ENCODE measurements at regions not wholly inside any gene's neighbourhood (a gene's known extent, or its start where the extent isn't known, plus 50 kb on each side); places are given as distances from the start of the nearest gene placed in this dataset.
"Not testable (repeated sequence)": the region's sequence is repeated elsewhere in the genome, so short reads cannot be mapped to it uniquely, and the experiment has no call there.

- DNase-seq = no peak
Observed at GRCh38 chr2:175312137-175312536, 130.6 kb upstream of the ATP5MC3 start.

- DNase-seq = no peak
Observed at GRCh38 chr2:175310813-175311504, 129.4 kb upstream of the ATP5MC3 start.

- DNase-seq = no peak
Observed at GRCh38 chr2:175309799-175310198, 128.3 kb upstream of the ATP5MC3 start.

- DNase-seq = no peak
Observed at GRCh38 chr2:175308005-175308404, 126.5 kb upstream of the ATP5MC3 start.

GRCh38 chr2:175304541-175304940, 123.0 kb upstream of the ATP5MC3 start:
- DNase-seq = no peak

GRCh38 chr2:175293776-175294175, 112.3 kb upstream of the ATP5MC3 start:
- DNase-seq = no peak

GRCh38 chr2:175293195-175293594, 111.7 kb upstream of the ATP5MC3 start:
- DNase-seq = no peak

- DNase-seq = no peak
Observed at GRCh38 chr2:175282886-175283285, 101.4 kb upstream of the ATP5MC3 start.

- no peak for DNase-seq
Observed at GRCh38 chr2:175282300-175282699, 100.8 kb upstream of the ATP5MC3 start.

GRCh38 chr2:175277772-175278171, 96.3 kb upstream of the ATP5MC3 start:
- no peak for DNase-seq

- no peak for DNase-seq
Observed at GRCh38 chr2:175275539-175275938, 94.0 kb upstream of the ATP5MC3 start.

- no peak for DNase-seq
Observed at GRCh38 chr2:175259164-175259563, 77.7 kb upstream of the ATP5MC3 start.

- DNase-seq = no peak
Observed at GRCh38 chr2:175256806-175257585, 75.5 kb upstream of the ATP5MC3 start.

- DNase-seq = not testable (repeated sequence)
Observed at GRCh38 chr2:175256391-175256790, 74.9 kb upstream of the ATP5MC3 start.

- no peak for DNase-seq
Observed at GRCh38 chr2:175253871-175254270, 72.4 kb upstream of the ATP5MC3 start.

- peak in 1 of 2 donors; percentile 15 for DNase-seq
Observed at GRCh38 chr2:175251425-175252041, 70.0 kb upstream of the ATP5MC3 start.

- DNase-seq = no peak
Observed at GRCh38 chr2:175247159-175247558, 65.6 kb upstream of the ATP5MC3 start.

- no peak for DNase-seq
Observed at GRCh38 chr2:175244697-175245096, 63.2 kb upstream of the ATP5MC3 start.

- DNase-seq = no peak
Observed at GRCh38 chr2:175241691-175242090, 60.2 kb upstream of the ATP5MC3 start.

- DNase-seq = not testable (repeated sequence)
Observed at GRCh38 chr2:175240033-175240432, 58.5 kb upstream of the ATP5MC3 start.

- DNase-seq = no peak
Observed at GRCh38 chr2:175236930-175237329, 55.4 kb upstream of the ATP5MC3 start.

- no peak for DNase-seq
Observed at GRCh38 chr2:175234650-175235049, 53.1 kb upstream of the ATP5MC3 start.

- no peak for DNase-seq
Observed at GRCh38 chr2:175234153-175234552, 52.6 kb upstream of the ATP5MC3 start.

- no peak for DNase-seq
Observed at GRCh38 chr2:175233135-175233719, 51.7 kb upstream of the ATP5MC3 start.

All from activated CD4-positive, alpha-beta T cell treated with anti-CD3 and anti-CD28 coated beads for 4 hours (primary cell).